Ovary (tissue), 3 donors: ENCODE measurements at regions not wholly inside any gene's neighbourhood (a gene's known extent, or its start where the extent isn't known, plus 50 kb on each side); places are given as distances from the start of the nearest gene placed in this dataset.

Experiments used
- POLR2A ChIP-seq: fragments of 450-650 bp; IDR thresholded peaks from one replicate; pipeline ENCODE4 v1.6.1; 2017; ENCODE audit warnings: antibody characterized with exemption, mild to moderate bottlenecking, moderate library complexity
- TF ChIP-seq, protein P1 (sequence below), 3 donors: fragments of 450-650 bp in 2 of 3; fragments of 200-600 bp in 1 of 3; IDR thresholded peaks; one replicate each; pipeline versions ENCODE4 v1.5.1 to v1.8.0; 2016 to 2022; ENCODE audit warnings: antibody characterized with exemption in 3 of 3, mild to moderate bottlenecking in 1 of 3
- donor health status: DM: no; HTN: no; CAD: no.

DNA sequence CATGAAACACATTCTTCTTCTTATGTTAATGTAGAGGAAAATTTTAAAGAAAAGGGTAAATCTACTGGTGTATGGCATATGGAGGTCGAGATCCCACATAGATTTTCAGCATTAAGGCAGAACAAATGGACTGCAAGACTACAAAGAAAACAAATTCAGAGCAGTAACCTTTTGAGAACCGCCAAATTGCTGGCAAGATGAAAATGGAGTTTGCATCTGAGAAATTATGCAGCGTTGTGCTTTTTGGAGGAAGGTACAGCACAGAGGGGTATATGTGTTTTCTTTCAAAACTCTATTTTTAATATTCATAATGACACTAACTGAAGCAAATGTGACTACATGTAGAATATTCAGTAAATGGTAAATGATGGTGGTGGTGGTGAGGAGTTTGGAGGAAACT lies 59.0 kb upstream of the PARD3B start:
- TF ChIP-seq POLR2A: no peak
- TF ChIP-seq, protein P1, sequence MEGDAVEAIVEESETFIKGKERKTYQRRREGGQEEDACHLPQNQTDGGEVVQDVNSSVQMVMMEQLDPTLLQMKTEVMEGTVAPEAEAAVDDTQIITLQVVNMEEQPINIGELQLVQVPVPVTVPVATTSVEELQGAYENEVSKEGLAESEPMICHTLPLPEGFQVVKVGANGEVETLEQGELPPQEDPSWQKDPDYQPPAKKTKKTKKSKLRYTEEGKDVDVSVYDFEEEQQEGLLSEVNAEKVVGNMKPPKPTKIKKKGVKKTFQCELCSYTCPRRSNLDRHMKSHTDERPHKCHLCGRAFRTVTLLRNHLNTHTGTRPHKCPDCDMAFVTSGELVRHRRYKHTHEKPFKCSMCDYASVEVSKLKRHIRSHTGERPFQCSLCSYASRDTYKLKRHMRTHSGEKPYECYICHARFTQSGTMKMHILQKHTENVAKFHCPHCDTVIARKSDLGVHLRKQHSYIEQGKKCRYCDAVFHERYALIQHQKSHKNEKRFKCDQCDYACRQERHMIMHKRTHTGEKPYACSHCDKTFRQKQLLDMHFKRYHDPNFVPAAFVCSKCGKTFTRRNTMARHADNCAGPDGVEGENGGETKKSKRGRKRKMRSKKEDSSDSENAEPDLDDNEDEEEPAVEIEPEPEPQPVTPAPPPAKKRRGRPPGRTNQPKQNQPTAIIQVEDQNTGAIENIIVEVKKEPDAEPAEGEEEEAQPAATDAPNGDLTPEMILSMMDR (IDR thresholded peaks at IDR 0.05): no peak
